GM23248 (cell line): ENCODE measurements at regions not wholly inside any gene's neighbourhood (a gene's known extent, or its start where the extent isn't known, plus 50 kb on each side); places are given as distances from the start of the nearest gene placed in this dataset.
A peak's percentile ranks its signal among the peaks of the same experiment; 100 is the strongest.

ENCODE experiments used
- DNase-seq: peaks from one replicate; pipeline ENCODE4 v3.0.0-alpha.2; 2015
- H2AFZ ChIP-seq: fragments of 200-600 bp; sonication (generic); 2 replicates; pipeline ENCODE4 v1.6.1; 2016; ENCODE audit warnings: antibody characterized with exemption
- H3F3A ChIP-seq: fragments of 200-600 bp; sonication (generic); 2 replicates; pipeline ENCODE4 v1.6.1; 2016; ENCODE audit warnings: mild to moderate bottlenecking, antibody characterized with exemption, mixed run types; ENCODE audit not compliant: insufficient read depth
- H3K27ac ChIP-seq: fragments of 200-600 bp; sonication (generic); 2 replicates; pipeline ENCODE4 v1.5.1; 2016; ENCODE audit warnings: mild to moderate bottlenecking
- H3K27me3 ChIP-seq: fragments of 200-600 bp; sonication (generic); replicated peaks from 2 replicates; pipeline ENCODE4 v1.6.1; 2016; ENCODE audit warnings: mild to moderate bottlenecking; ENCODE audit not compliant: insufficient read depth
- H3K36me3 ChIP-seq: fragments of 200-600 bp; sonication (generic); 2 replicates; pipeline ENCODE4 v1.6.1; 2016; ENCODE audit warnings: low read depth, mild to moderate bottlenecking
- H3K4me1 ChIP-seq: fragments of 200-600 bp; sonication (generic); 2 replicates; pipeline ENCODE4 v1.6.1; 2016; ENCODE audit warnings: mild to moderate bottlenecking; ENCODE audit not compliant: insufficient read depth
- H3K4me2 ChIP-seq: fragments of 200-600 bp; sonication (generic); one replicate; pipeline ENCODE4 v1.6.1; 2016; ENCODE audit warnings: mild to moderate bottlenecking; ENCODE audit not compliant: unreplicated experiment
- H3K4me3 ChIP-seq: fragments of 200-600 bp; sonication (generic); 2 replicates; pipeline ENCODE4 v1.5.1; 2016; ENCODE audit warnings: mild to moderate bottlenecking
- H3K79me2 ChIP-seq: fragments of 200-600 bp; sonication (generic); 2 replicates; pipeline ENCODE4 v1.6.1; 2016; ENCODE audit warnings: mild to moderate bottlenecking; ENCODE audit not compliant: insufficient read depth
- H3K9ac ChIP-seq: fragments of 200-600 bp; sonication (generic); 2 replicates; pipeline ENCODE4 v1.6.1; 2016; ENCODE audit warnings: mild to moderate bottlenecking
- H3K9me2 ChIP-seq: fragments of 200-600 bp; sonication (generic); 2 replicates; pipeline ENCODE4 v1.6.1; 2016; ENCODE audit warnings: mixed run types, mild to moderate bottlenecking, moderate library complexity; ENCODE audit not compliant: insufficient read depth
- H3K9me3 ChIP-seq: fragments of 200-600 bp; sonication (generic); one replicate; pipeline ENCODE4 v1.6.1; 2017; ENCODE audit warnings: low read depth
- H4K20me1 ChIP-seq: fragments of 200-600 bp; sonication (generic); 2 replicates; pipeline ENCODE4 v1.6.0; 2016; ENCODE audit not compliant: insufficient read depth
- EZH2 ChIP-seq: fragments of 200-600 bp; sonication (generic); IDR thresholded peaks from 2 replicates; pipeline ENCODE4 v1.6.1; 2018; ENCODE audit warnings: antibody characterized with exemption, mild to moderate bottlenecking; ENCODE audit not compliant: insufficient read depth, poor library complexity, severe bottlenecking
- EZH2phosphoT487 ChIP-seq: fragments of 200-600 bp; sonication (generic); IDR thresholded peaks from 2 replicates; pipeline ENCODE4 v1.6.1; 2018; ENCODE audit warnings: antibody characterized with exemption, moderate library complexity, mild to moderate bottlenecking, low read depth; ENCODE audit not compliant: insufficient read depth
- WGBS, 2 experiments: methylation state at CpG; one replicate each; pipeline ENCODE4 v1.1.6; 2015 to 2017; ENCODE audit warnings: low lambda C conversion rate in 2 of 2, low coverage in 1 of 2; ENCODE audit errors: missing lambda C conversion rate in 2 of 2; 5-methylcytosine and 5-hydroxymethylcytosine counted together
- in situ Hi-C: fragments of 300-500 bp; cut with MboI; formaldehyde crosslinking; loops from 2 replicates; pipeline ENCODE4 v1.15.0; 2020

DNA sequence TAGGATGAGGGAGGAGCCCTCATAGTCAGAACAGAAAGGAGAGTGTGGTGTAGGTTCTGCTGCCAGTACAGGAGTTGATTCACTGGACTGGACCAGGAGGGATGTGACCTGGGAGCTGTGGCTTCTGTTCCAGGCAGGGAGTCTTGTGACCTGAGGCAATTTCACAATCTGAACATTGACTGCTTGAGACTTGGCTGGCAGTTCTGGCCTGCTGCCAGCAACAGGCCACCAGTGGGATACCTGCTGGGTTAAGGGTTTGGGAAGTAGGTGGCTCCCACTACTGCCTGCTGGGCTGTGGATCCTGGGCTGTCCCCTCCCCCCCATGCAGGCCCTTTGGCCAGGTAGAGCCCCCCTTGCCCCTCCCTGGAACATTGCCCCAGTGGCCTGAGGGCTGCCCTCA is 268.6 kb upstream of the ARRDC3 start:
- no peaks in the 10 kb centered on the region for H4K20me1 ChIP-seq
- TF ChIP-seq EZH2phosphoT487 (no peak), EZH2 (no peak)
- no peaks in the 10 kb centered on the region for H3K79me2 ChIP-seq
- H3K9me2 ChIP-seq, result 0 out of 2 replicates have a peak, but pooled peaks cover 2% of the 10 kb centered on the region
- H3K36me3 ChIP-seq, result no peaks in the 10 kb centered on the region
- no peak overlapping the region for H2AFZ ChIP-seq
- no peaks in the 10 kb centered on the region for H3K4me1 ChIP-seq
- no peak overlapping the region for H3K27ac ChIP-seq
- no peaks in the 10 kb centered on the region for H3K27me3 ChIP-seq
- in situ Hi-C loops, result no loop called here
- no peak overlapping the region for H3K9ac ChIP-seq
- no peak overlapping the region for H3K4me2 ChIP-seq
- no peaks in the 10 kb centered on the region for H3K9me3 ChIP-seq
- H3K4me3 ChIP-seq, result no peak overlapping the region
- DNase-seq, result no peak
- H3F3A ChIP-seq, result no peaks in the 10 kb centered on the region

DNA sequence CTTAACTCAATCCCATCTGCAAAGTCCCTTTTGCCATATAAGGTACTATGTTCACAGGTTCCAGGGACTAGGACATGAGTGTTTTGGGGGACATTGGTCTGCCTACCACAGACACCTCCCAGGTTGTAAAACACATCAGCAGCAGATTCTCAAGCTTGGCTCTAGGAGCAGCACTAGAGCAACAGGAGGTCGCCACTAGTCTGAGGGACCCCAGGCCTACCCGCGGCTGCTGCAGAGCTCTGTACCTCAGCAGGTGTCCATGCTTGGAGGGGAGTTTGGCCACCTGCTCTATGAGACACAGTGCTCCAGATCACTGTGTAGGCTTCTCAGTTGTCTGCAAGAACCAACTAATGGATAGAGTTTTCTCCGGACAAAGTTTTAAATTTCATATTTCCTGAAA is 262.2 kb upstream of the ARRDC3 start:
- no peaks in the 10 kb centered on the region for H3F3A ChIP-seq
- no peaks in the 10 kb centered on the region for H4K20me1 ChIP-seq
- H3K9me2 ChIP-seq, result no peaks in the 10 kb centered on the region
- in situ Hi-C loops, result no loop called here
- no peak for TF ChIP-seq EZH2phosphoT487
- no peak for TF ChIP-seq EZH2
- DNase-seq, result no peak
- no peaks in the 10 kb centered on the region for H3K4me1 ChIP-seq
- H3K79me2 ChIP-seq, result no peaks in the 10 kb centered on the region
- H3K27ac ChIP-seq, result no peak overlapping the region
- H3K27me3 ChIP-seq, result peaks cover 3% of the 10 kb centered on the region; the same call in 1 of the 2 replicates
- no peaks in the 10 kb centered on the region for H3K9me3 ChIP-seq
- no peak overlapping the region for H3K4me2 ChIP-seq
- no peak overlapping the region for H3K9ac ChIP-seq
- no peak overlapping the region for H3K4me3 ChIP-seq
- H3K36me3 ChIP-seq, result no peaks in the 10 kb centered on the region
- 89 to 94% methylated on average over 4 of the region's 4 CpGs for WGBS, 2 experiments
- H2AFZ ChIP-seq, result no peak overlapping the region

DNA sequence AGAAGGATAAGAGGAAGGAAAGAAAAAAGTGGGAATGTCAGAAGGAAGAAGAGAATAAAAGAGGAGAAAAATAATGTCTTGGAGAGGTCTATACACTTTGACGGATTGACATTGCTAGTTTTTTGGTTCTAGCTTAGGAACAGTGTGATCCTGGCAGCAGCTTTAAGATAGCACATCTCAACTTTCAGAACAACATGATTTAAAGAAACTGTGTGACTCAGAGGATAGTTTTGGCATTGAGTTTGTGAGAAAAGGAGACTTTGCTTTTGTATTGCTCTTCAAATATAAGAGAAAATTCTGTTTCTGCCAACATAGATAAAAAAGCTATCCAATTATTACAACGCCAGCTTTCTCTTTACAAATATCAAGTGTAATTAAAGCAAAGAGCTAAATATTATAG is 260.7 kb upstream of the ARRDC3 start:
- Histone ChIP-seq H3K27ac (no peak overlapping the region), H3F3A (no peaks in the 10 kb centered on the region), H3K9me2 (no peaks in the 10 kb centered on the region), H3K9ac (no peak overlapping the region), H3K4me3 (no peak overlapping the region), H3K36me3 (no peaks in the 10 kb centered on the region), H3K79me2 (no peaks in the 10 kb centered on the region), H4K20me1 (no peaks in the 10 kb centered on the region), H3K4me2 (no peak overlapping the region), H3K9me3 (no peaks in the 10 kb centered on the region), H2AFZ (no peak overlapping the region), H3K4me1 (no peaks in the 10 kb centered on the region), H3K27me3 (peaks cover 3% of the 10 kb centered on the region; the same call in 1 of the 2 replicates)
- WGBS, 2 experiments, result 2 to 5% methylated on average over 2 of the region's 2 CpGs
- in situ Hi-C loops, result no loop called here
- DNase-seq, result peak; percentile 25
- TF ChIP-seq EZH2 (no peak), EZH2phosphoT487 (no peak)

DNA sequence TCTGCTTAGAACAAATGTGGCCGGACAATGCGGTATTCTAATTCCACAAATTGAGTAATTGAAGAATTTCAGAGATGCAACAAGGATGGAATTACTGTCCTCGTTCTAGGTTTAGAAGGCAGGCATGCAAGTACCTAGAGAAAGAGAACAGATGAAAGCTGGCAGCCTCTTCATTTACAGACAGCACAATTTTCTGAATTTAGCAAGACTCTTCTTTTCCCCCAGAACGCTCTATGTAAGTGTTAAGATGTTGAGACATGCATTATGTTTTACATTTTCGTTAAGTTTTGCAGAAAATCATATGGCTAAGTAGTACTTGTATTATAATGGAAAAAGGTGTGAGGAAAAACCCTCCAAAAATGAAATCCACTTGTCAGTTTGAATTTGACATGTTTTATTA is 259.5 kb upstream of the ARRDC3 start:
- no peaks in the 10 kb centered on the region for H3K36me3 ChIP-seq
- H3K27ac ChIP-seq, result no peak overlapping the region
- no peaks in the 10 kb centered on the region for H3K9me3 ChIP-seq
- H3K9me2 ChIP-seq, result no peaks in the 10 kb centered on the region
- H3F3A ChIP-seq, result no peaks in the 10 kb centered on the region
- WGBS, 2 experiments, result 57 to 59% methylated on average over 5 of the region's 5 CpGs
- no peaks in the 10 kb centered on the region for H3K79me2 ChIP-seq
- TF ChIP-seq EZH2phosphoT487 (no peak), EZH2 (no peak)
- no peak for DNase-seq
- in situ Hi-C loops, result no loop called here
- H3K4me3 ChIP-seq, result no peak overlapping the region
- no peaks in the 10 kb centered on the region for H4K20me1 ChIP-seq
- H3K27me3 ChIP-seq, result peaks cover 3% of the 10 kb centered on the region
- H3K4me1 ChIP-seq, result no peaks in the 10 kb centered on the region
- H2AFZ ChIP-seq, result no peak overlapping the region
- H3K4me2 ChIP-seq, result no peak overlapping the region
- no peak overlapping the region for H3K9ac ChIP-seq

DNA sequence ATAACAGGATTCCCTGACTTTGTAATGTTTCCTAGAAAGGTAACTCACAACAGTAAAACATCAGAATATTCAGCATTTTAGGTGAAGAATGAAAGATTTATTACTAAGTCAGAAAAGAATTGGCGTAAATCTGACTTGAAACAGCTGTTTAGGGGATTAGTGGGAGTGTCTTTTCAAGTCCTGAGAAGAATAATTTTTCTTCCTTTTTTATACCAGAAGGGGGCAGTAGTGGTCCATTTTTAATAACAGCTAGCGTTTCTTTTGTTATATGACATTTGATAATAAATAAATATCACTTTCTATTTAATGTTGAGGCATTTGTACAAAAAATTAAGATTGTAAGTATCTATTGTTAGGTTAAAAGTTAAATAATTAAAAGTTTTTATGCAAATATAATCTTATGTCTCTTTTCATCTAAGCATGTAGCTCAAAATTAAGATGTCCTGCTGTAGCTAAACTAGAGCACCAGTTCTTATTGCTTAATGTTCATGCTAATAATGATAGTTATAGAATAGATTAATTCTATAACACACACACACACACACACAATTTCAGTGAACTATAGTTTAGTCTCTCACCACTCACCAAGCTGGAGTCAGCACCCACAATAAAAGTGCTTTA is 258.7 kb upstream of the ARRDC3 start:
- TF ChIP-seq EZH2 (no peak), EZH2phosphoT487 (no peak)
- in situ Hi-C loops, result no loop called here
- H3K9me2 ChIP-seq, result no peaks in the 10 kb centered on the region
- no peaks in the 10 kb centered on the region for H3K79me2 ChIP-seq
- no peaks in the 10 kb centered on the region for H3K36me3 ChIP-seq
- H3K4me1 ChIP-seq, result no peaks in the 10 kb centered on the region
- no peak overlapping the region for H3K4me3 ChIP-seq
- no peak overlapping the region for H3K9ac ChIP-seq
- no peaks in the 10 kb centered on the region for H4K20me1 ChIP-seq
- peak overlapping the region; percentile 26 for H3K4me2 ChIP-seq
- peaks cover 4% of the 10 kb centered on the region for H3K27me3 ChIP-seq
- H2AFZ ChIP-seq, result no peak overlapping the region
- no peaks in the 10 kb centered on the region for H3F3A ChIP-seq
- H3K9me3 ChIP-seq, result no peaks in the 10 kb centered on the region
- WGBS, 2 experiments, result 0 to 2% methylated on average over 2 of the region's 2 CpGs
- DNase-seq, result peak; percentile 52
- H3K27ac ChIP-seq, result no peak overlapping the region
